ENCODE measurements at regions not wholly inside any gene's neighbourhood (a gene's known extent, or its start where the extent isn't known, plus 50 kb on each side); places are given as distances from the start of the nearest gene placed in this dataset.

- intact Hi-C loops (cut with micrococcal nuclease): no loop called here
- POLR2A ChIA-PET (ENCODE audit: partially characterized antibody): no interaction called here
- no peak for DNase-seq
- H3K4me3 Mint-ChIP-seq: no peak overlapping the region
- no peaks in the 10 kb centered on the region for H3K9me3 ChIP-seq (ENCODE audit: control insufficient read depth in 1 of 2, low read length in 2 of 2)
- CTCF ChIA-PET (ENCODE audit: partially characterized antibody): no interaction called here
- no peak overlapping the region for H3K4me3 ChIP-seq (ENCODE audit: low read length in 2 of 2)
- H3K36me3 ChIP-seq (ENCODE audit: insufficient read depth, low read length): no peaks in the 10 kb centered on the region
- no peaks in the 10 kb centered on the region for H3K4me1 Mint-ChIP-seq
- H3K27ac Mint-ChIP-seq: no peak overlapping the region
- H3K4me1 ChIP-seq (ENCODE audit: insufficient read depth, low read length): no peaks in the 10 kb centered on the region
- no peaks in the 10 kb centered on the region for H3K27me3 Mint-ChIP-seq
- H3K27ac ChIP-seq (ENCODE audit: low read depth, low read length): no peak overlapping the region
- peaks cover 0 to 19% (median 9%) of the 10 kb centered on the region in 8 donors for H3K9me3 Mint-ChIP-seq
- no peaks in the 10 kb centered on the region for H3K36me3 Mint-ChIP-seq
- H3K27me3 ChIP-seq (ENCODE audit: insufficient read depth, low read length): no peaks in the 10 kb centered on the region
Observed at GRCh38 chr9:118729981-118730380, 639.3 kb downstream of the BRINP1 start.

GRCh38 chr9:118732998-118733397 is 636.2 kb downstream of the BRINP1 start:
- ChIA-PET CTCF (ENCODE audit: partially characterized antibody) (no interaction called here), POLR2A (ENCODE audit: partially characterized antibody) (no interaction called here)
- H3K4me1 Mint-ChIP-seq: no peaks in the 10 kb centered on the region
- Histone ChIP-seq H3K27ac (ENCODE audit: low read depth, low read length) (no peak overlapping the region), H3K36me3 (ENCODE audit: insufficient read depth, low read length) (no peaks in the 10 kb centered on the region), H3K4me3 (ENCODE audit: low read length in 2 of 2) (no peak overlapping the region), H3K9me3 (ENCODE audit: control insufficient read depth in 1 of 2, low read length in 2 of 2) (no peaks in the 10 kb centered on the region), H3K4me1 (ENCODE audit: insufficient read depth, low read length) (no peaks in the 10 kb centered on the region), H3K27me3 (ENCODE audit: insufficient read depth, low read length) (no peaks in the 10 kb centered on the region)
- H3K27ac Mint-ChIP-seq: no peak overlapping the region
- no peak overlapping the region for H3K4me3 Mint-ChIP-seq
- H3K27me3 Mint-ChIP-seq: no peaks in the 10 kb centered on the region
- intact Hi-C loops (cut with micrococcal nuclease): no loop called here
- H3K9me3 Mint-ChIP-seq: peaks cover 0 to 22% (median 17%) of the 10 kb centered on the region in 8 donors
- DNase-seq: no peak
- H3K36me3 Mint-ChIP-seq: no peaks in the 10 kb centered on the region

GRCh38 chr9:118734696-118735095 is 634.5 kb downstream of the BRINP1 start:
- H3K27ac ChIP-seq (ENCODE audit: low read depth, low read length): no peak overlapping the region
- Mint-ChIP-seq H3K4me3 (no peak overlapping the region), H3K9me3 (peaks cover 0 to 22% (median 18%) of the 10 kb centered on the region in 8 donors), H3K36me3 (no peaks in the 10 kb centered on the region), H3K27ac (no peak overlapping the region), H3K27me3 (no peaks in the 10 kb centered on the region), H3K4me1 (no peaks in the 10 kb centered on the region)
- no peaks in the 10 kb centered on the region for H3K4me1 ChIP-seq (ENCODE audit: insufficient read depth, low read length)
- no peaks in the 10 kb centered on the region for H3K36me3 ChIP-seq (ENCODE audit: insufficient read depth, low read length)
- DNase-seq: no peak
- H3K27me3 ChIP-seq (ENCODE audit: insufficient read depth, low read length): no peaks in the 10 kb centered on the region
- no peak overlapping the region for H3K4me3 ChIP-seq (ENCODE audit: low read length in 2 of 2)
- ChIA-PET POLR2A (ENCODE audit: partially characterized antibody) (no interaction called here), CTCF (ENCODE audit: partially characterized antibody) (no interaction called here)
- intact Hi-C loops (cut with micrococcal nuclease): no loop called here
- no peaks in the 10 kb centered on the region for H3K9me3 ChIP-seq (ENCODE audit: control insufficient read depth in 1 of 2, low read length in 2 of 2)

GRCh38 chr9:118736406-118736805 is 632.8 kb downstream of the BRINP1 start:
- no peak overlapping the region for H3K27ac ChIP-seq (ENCODE audit: low read depth, low read length)
- H3K4me1 ChIP-seq (ENCODE audit: insufficient read depth, low read length): no peaks in the 10 kb centered on the region
- H3K4me3 ChIP-seq (ENCODE audit: low read length in 2 of 2): no peak overlapping the region
- H3K27ac Mint-ChIP-seq: no peak overlapping the region
- CTCF ChIA-PET (ENCODE audit: partially characterized antibody): no interaction called here
- H3K36me3 Mint-ChIP-seq: no peaks in the 10 kb centered on the region
- H3K9me3 ChIP-seq (ENCODE audit: control insufficient read depth in 1 of 2, low read length in 2 of 2): no peaks in the 10 kb centered on the region
- POLR2A ChIA-PET (ENCODE audit: partially characterized antibody): no interaction called here
- intact Hi-C loops (cut with micrococcal nuclease): no loop called here
- no peak for DNase-seq
- H3K4me1 Mint-ChIP-seq: no peaks in the 10 kb centered on the region
- H3K4me3 Mint-ChIP-seq: no peak overlapping the region
- H3K27me3 Mint-ChIP-seq: no peaks in the 10 kb centered on the region
- peaks cover 0 to 24% (median 19%) of the 10 kb centered on the region in 8 donors for H3K9me3 Mint-ChIP-seq
- H3K36me3 ChIP-seq (ENCODE audit: insufficient read depth, low read length): no peaks in the 10 kb centered on the region
- no peaks in the 10 kb centered on the region for H3K27me3 ChIP-seq (ENCODE audit: insufficient read depth, low read length)

- Histone ChIP-seq H3K4me1 (ENCODE audit: insufficient read depth, low read length) (no peaks in the 10 kb centered on the region), H3K4me3 (ENCODE audit: low read length in 2 of 2) (no peak overlapping the region), H3K36me3 (ENCODE audit: insufficient read depth, low read length) (no peaks in the 10 kb centered on the region), H3K9me3 (ENCODE audit: control insufficient read depth in 1 of 2, low read length in 2 of 2) (no peaks in the 10 kb centered on the region), H3K27me3 (ENCODE audit: insufficient read depth, low read length) (no peaks in the 10 kb centered on the region), H3K27ac (ENCODE audit: low read depth, low read length) (no peak overlapping the region)
- Mint-ChIP-seq H3K4me1 (no peaks in the 10 kb centered on the region), H3K36me3 (no peaks in the 10 kb centered on the region), H3K27ac (no peak overlapping the region), H3K27me3 (no peaks in the 10 kb centered on the region), H3K9me3 (peaks cover 2 to 26% (median 13%) of the 10 kb centered on the region in 8 donors), H3K4me3 (no peak overlapping the region)
- ChIA-PET POLR2A (ENCODE audit: partially characterized antibody) (no interaction called here), CTCF (ENCODE audit: partially characterized antibody) (no interaction called here)
- intact Hi-C loops (cut with micrococcal nuclease): no loop called here
- DNase-seq: no peak
Observed at GRCh38 chr9:118751077-118751847, 618.0 kb downstream of the BRINP1 start.

- CTCF ChIA-PET (ENCODE audit: partially characterized antibody): no interaction called here
- intact Hi-C loops (cut with micrococcal nuclease): no loop called here
Observed at GRCh38 chr9:118751848-118752223, 617.4 kb downstream of the BRINP1 start.

GRCh38 chr9:118761016-118761790 is 608.0 kb downstream of the BRINP1 start:
- Mint-ChIP-seq H3K27me3 (no peaks in the 10 kb centered on the region), H3K4me1 (no peaks in the 10 kb centered on the region), H3K27ac (no peak overlapping the region), H3K36me3 (no peaks in the 10 kb centered on the region), H3K4me3 (no peak overlapping the region), H3K9me3 (peaks cover 0 to 15% (median 8%) of the 10 kb centered on the region in 8 donors)
- H3K9me3 ChIP-seq (ENCODE audit: control insufficient read depth in 1 of 2, low read length in 2 of 2): peaks cover 0 to 4% of the 10 kb centered on the region in 2 donors
- DNase-seq: no peak
- CTCF ChIA-PET (ENCODE audit: partially characterized antibody): no interaction called here
- H3K27me3 ChIP-seq (ENCODE audit: insufficient read depth, low read length): no peaks in the 10 kb centered on the region
- H3K36me3 ChIP-seq (ENCODE audit: insufficient read depth, low read length): no peaks in the 10 kb centered on the region
- POLR2A ChIA-PET (ENCODE audit: partially characterized antibody): no interaction called here
- H3K4me3 ChIP-seq (ENCODE audit: low read length in 2 of 2): no peak overlapping the region
- no peak overlapping the region for H3K27ac ChIP-seq (ENCODE audit: low read depth, low read length)
- intact Hi-C loops (cut with micrococcal nuclease): no loop called here
- H3K4me1 ChIP-seq (ENCODE audit: insufficient read depth, low read length): no peaks in the 10 kb centered on the region

More at GRCh38 chr9:118751848-118752223, 617.4 kb downstream of the BRINP1 start:
- Mint-ChIP-seq H3K36me3 (no peaks in the 10 kb centered on the region), H3K4me3 (no peak overlapping the region), H3K27ac (no peak overlapping the region), H3K9me3 (peaks cover 2 to 23% (median 11%) of the 10 kb centered on the region in 8 donors), H3K4me1 (no peaks in the 10 kb centered on the region), H3K27me3 (no peaks in the 10 kb centered on the region)
- Histone ChIP-seq H3K4me1 (ENCODE audit: insufficient read depth, low read length) (no peaks in the 10 kb centered on the region), H3K9me3 (ENCODE audit: control insufficient read depth in 1 of 2, low read length in 2 of 2) (no peaks in the 10 kb centered on the region), H3K27ac (ENCODE audit: low read depth, low read length) (no peak overlapping the region), H3K36me3 (ENCODE audit: insufficient read depth, low read length) (no peaks in the 10 kb centered on the region), H3K4me3 (ENCODE audit: low read length in 2 of 2) (no peak overlapping the region), H3K27me3 (ENCODE audit: insufficient read depth, low read length) (no peaks in the 10 kb centered on the region)
- POLR2A ChIA-PET (ENCODE audit: partially characterized antibody): no interaction called here
- no peak for DNase-seq

Measured in CD4-positive, alpha-beta memory T cell (primary cell).